CD4-positive, alpha-beta T cell treated with Interleukin-12 subunit alpha and Interleukin-12 subunit beta, for 1 hour (primary cell): ENCODE measurements at regions not wholly inside any gene's neighbourhood (a gene's known extent, or its start where the extent isn't known, plus 50 kb on each side); places are given as distances from the start of the nearest gene placed in this dataset.
"Not testable (repeated sequence)": the region's sequence is repeated elsewhere in the genome, so short reads cannot be mapped to it uniquely, and the experiment has no call there.

ENCODE experiments used
- DNase-seq: peaks from one replicate; pipeline ENCODE4 v3.0.0-alpha.2; 2020

DNA sequence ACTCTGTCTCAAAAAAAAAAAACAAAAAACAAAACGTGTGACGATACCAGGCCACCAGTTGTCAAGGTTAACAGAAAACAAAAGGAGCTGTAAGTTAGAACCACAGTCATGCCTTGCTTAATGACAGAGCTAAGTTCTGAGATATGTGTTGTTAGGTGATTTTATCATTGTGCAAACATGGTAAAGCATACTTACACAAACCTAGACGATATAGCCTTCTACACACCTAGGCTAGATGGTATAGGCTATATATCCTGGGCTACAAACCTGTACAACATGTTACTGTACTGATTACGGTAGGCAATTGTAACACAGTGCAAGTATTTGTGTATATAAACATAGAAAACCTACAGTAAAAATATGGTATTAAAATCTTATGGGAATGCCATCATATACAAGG lies 564.2 kb downstream of the HTR7 start:
- DNase-seq: no peak

DNA sequence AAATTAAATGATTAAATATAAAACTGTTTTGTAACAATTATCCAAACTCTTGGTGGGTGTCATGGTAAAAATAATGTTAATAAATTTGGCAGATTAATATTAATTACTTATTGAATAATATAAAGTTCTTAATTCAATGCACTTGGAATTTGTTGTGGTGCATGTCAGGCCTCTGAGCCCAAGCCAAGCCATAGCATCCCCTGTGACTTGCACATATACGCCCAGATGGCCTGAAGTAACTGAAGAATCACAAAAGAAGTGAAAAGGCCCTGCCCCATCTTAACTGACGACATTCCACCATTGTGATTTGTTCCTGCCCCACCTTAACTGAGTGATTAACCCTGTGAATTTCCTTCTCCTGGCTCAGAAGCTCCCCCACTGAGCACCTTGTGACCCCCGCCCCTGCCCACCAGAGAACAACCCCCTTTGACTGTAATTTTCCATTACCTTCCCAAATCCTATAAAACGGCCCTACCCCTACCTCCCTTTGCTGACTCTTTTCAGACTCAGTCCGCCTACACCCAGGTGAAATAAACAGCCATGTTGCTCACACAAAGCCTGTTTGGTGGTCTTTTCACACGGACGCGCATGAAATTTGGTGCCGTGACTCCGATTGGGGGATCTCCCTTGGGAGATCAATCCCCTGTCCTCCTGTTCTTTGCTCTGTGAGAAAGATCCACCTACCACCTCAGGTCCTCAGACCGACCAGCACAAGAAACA lies 562.9 kb downstream of the HTR7 start:
- not testable (repeated sequence) for DNase-seq

DNA sequence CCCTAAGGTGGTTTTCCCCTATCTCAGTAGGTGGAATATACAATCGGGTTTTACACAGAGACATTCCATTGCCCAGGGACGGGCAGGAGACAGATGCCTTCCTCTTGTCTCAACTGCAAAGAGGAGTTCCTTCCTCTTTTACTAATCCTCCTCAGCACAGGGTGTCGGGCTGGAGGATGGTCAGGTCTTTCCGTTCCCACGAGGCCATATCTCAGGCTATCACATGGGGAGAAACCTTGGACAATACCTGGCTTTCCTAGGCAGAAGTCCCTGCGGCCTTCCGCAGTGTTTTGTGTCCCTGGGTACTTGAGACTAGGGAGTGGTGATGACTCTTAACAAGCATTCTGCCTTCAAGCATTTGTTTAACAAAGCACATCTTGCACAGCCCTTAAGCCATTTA lies 555.8 kb downstream of the HTR7 start:
- not testable (repeated sequence) for DNase-seq

DNA sequence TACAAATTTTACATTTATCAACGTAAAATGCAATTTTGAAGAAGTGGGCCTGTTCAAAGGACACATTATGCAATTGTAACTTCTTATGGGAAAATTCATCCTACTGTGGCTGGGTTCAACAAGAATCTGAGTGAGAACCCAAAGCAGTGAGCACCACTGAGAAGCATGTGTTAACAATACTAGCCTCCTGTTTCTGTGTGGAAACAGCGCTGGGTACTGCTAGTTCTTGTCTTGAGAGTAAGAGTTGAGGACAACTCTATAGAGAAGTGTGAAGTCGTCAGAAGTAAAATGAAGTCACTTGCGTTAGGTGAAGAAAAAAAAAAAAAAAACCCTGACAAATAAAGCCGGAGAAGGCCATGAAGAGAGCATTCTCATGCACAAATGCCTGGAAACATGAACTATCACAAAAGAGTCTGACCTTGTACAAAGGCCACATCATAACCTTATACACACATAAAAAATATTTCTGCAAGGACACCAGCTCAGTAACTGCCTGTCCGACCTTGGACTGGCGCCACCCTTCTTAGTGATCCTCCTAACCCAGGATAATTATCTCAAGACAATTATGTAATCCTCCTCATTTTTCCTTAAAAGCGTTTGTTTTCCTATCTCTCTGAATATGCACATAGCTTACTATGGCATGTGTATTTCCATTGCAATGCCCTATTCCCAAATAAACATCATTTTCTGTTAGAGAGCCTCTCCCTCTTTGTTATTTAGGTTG lies 554.9 kb downstream of the HTR7 start:
- DNase-seq: no peak

DNA sequence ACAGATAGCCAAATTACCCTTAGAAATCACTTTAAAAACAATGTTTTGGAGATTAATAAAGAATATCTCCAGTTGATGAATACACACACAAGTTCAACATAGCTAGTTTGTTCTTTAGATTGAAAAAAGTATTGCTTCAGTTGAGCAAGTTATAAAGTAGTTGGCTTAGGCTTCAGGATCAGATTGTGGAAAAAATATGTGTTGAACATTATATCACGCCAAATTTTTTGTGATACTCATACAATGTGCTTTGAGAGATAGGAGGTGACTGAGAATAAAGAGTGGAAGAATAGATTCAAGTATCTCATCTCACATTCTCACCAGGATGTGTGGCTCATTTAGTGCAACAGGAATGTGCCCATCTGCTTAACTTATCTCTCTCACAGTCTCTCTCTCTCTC lies 553.3 kb downstream of the HTR7 start:
- DNase-seq: no peak

DNA sequence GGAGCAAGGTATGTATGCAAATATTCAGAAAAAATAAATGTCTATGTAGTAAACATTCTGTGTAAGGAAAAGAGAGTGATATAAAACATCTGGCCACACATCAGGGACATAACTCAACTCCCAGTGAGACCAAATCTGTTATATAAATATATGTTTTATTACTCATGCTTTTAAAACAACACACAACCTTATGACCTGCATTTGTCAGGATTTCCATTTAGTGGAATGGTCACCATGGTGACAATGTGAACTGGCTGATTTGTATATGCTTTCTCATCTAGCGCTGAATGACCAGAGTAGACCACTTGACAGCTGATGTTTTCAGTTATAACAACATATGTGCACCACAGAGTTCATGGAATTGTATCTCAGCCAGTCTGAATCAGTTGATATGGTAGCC lies 551.7 kb downstream of the HTR7 start:
- DNase-seq: no peak

DNA sequence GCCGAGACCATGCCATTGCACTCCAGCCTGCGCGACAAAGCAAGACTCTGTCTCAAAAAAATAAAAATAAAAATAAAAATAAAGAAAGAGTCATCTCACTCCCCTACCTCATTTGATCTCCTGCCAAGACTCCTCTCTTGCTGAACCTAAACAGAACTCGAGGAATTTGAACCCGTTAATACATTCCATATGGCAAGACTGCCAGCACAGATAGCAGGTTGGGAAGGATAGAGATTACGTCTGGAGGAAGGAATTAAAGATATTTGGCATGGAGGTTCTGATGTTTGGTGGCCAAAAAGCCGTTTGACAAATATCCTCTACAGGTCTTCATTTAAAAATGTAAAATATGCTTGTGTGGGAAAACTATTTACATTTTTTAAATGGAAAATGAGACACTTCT lies 549.6 kb downstream of the HTR7 start:
- DNase-seq: no peak

DNA sequence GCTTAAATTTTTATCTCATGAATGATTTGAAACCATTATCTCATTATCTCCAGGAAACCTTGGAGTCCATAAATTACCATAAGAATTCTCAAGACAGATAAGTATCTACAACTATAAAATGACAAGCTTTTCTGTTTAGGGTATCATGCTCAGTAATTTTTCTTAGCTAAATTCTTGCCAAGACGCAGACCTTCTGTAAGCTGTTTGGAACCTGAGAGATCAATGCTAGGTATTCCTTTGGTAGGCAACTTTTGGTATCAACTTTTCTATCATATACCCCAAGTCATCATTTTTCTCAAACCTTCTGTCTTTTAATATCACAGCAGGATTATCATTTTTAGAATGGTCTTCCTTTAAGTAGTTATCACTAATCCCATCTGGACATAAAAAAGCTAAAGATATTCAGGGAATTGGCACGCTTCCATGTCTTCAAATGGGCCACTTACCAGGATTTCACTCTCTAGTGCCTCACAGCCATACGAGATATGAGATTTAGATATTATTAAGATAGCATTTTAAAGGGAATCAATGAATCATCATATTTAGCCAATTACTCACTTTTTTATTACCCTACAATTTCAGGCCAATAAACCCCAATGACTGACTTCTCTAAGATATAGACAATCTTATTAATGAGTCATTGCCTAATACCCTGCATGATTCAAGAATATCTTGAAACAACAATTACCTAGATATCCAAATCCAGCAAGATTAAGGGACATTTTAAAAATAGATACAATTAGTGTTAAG lies 544.1 kb downstream of the HTR7 start:
- no peak for DNase-seq

DNA sequence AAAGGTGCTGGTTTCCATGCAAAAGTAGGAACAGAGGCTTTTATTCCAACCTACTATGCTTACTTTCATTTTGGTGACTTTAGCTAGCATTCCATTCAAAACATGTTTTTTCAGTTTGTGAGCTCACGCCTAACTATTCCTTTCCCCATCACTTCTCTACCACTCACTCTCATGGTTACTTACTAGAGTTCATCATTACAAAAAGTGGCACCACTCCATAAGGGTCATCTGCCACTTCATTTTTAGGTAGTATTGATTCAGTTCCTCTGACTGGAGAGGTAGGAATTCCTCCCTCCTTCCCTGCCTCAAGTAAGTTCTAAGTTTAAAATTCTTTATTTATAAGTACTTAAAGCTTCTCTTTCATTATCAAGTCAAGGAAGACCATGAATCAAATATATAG lies 543.1 kb downstream of the HTR7 start:
- no peak for DNase-seq

DNA sequence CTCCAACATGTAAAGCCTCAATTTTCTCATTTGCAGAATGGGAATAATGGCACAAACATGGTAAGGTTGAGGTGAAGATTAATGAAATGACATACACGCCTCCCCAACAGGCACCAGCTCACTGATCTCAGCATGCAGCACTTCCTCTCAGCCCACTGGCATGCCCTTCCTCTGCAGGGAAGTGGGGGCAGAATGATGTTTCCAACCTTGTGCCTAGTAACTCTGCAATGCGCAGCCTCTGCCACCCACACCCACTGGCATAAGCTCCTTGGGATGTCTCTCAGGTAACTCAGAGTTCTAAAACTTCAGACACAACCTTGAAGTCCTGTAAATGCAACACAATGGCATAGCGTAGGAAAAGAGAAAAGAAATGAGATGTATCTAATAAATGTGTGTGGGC lies 540.7 kb downstream of the HTR7 start:
- no peak for DNase-seq

DNA sequence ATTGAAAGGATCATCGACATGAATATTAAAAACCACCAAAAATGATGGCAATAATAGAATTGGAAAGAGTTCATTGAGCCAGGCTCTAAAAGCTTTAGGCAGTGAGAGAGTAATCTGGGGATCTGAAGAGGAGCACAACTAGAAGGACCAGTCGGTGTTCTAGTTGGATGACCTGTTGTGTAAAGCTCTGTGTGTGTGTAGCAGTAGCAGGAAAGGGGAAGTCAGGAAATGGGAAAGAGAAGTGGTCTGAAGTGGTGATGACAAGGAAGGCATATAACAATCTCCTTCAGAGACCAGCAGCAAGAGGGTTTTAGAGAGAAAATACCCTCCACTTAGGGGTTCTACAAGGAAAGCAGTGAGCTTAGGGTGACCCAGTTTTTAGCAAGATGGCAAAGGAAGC lies 539.2 kb downstream of the HTR7 start:
- no peak for DNase-seq

DNA sequence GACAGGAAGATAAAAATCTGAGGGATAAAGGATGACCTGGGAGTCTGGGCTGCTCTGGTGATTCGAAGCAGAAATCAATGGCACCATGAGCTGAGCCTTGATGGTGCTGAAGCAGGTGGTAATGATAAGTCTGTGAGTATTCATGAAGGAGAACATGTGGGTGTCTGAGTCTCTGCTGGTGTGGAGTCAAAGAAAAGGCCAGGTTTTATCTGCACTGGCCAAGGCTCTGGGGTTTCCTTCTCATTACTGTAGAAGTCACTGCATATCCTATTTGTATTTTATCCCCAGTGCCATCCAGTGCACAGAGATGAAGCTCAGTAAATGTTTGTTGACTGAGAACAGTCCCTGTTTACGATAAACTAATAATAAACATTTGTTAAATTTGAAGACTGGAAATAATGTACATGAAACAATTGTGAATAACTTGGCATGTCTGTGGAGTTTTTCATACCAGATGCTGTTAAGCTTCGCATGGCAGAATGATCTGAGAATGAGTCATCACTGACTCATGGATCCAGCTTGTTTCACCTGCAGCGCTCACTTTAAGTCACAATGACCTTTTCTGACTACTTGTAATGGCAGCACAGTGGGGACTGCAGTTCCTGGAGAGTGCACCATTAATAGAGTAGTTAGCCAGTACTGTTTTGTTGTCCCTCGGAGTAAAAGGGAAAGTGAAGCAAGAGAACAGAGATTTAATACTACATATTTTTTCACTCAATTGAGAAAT lies 538.5 kb downstream of the HTR7 start:
- no peak for DNase-seq

DNA sequence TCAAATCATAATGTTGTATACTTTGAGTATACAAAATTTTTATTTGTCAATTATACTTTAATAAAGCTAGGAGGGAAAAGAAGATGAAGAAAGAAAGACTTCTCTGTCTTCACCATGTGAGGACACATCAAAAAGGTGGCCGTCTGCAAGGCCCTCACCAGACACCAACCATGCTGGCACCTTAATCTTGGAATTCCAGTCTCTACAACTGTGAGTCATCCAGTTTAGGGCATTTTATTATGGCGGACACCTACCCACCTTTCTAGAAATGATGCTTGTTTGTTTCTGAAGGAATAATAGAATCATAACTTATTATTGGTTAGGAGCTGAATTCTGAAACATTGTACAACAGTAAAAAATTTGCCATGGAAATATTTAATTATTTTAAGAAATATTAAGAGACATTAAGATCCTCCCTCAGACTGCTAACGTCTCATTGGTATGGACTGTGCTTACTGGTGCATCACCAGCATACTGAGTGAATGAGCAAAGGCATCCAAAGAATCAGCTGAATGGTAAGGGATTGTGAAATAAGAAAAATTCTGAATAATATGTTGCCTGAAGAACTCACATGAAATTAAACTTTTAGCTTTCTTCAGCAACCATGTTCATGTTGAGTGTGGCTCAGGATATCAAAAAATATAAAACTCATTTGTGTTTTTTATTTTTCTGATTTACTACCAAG lies 536.6 kb downstream of the HTR7 start:
- no peak for DNase-seq

DNA sequence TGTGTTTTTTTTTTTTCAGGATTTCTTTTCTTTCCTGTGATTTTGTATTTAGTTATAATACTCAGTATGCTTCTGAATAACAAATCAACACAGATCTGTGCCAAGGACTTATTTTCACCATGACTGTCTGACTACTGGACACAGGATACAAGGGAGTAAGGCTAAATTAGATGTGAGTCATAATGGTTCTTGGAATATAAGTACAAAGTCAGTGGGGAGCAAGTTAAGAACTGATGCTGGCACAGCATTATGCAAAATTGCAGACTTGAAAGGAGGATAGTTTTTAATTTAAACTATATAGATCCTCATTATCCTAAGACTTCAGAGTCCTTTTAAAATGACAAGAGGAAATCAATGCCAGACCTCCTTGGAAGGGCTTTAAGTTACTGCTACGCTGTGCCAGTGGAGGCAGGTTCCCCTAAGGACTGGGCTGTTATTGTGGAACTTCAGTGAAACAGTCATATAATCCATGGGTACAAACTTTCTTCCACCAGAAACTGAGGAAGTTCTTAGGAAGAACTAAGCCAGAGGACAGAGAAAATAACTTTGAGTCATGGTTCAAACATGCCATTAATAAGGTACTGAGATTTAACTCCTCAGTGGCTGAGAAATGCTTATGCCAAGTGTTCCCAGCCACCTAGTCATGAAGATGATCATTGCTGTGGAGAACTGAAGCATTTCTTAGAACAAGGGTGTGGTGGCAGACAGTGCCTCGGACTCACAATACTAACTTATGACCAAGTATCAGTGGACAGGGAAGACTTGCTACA lies 531.2 kb downstream of the HTR7 start:
- DNase-seq: no peak

DNA sequence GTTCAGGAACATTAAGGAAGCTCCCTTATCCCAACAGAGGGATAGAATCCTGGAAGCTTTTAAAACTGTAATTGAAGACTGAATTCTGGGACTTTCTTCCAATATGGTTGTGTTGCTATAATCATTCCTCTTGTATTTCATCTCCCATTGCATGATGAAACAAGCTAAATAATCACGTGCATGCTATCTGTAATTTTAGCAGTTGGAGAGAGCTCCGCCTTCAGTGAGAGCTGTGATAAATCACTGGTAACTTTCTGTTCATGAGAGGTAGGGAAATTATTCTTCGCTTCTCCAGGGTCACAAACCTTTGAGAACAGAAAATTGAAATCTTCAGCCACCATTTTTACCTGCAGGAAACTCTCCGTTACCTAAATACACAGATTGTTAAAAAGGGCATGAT lies 530.2 kb downstream of the HTR7 start:
- no peak for DNase-seq

DNA sequence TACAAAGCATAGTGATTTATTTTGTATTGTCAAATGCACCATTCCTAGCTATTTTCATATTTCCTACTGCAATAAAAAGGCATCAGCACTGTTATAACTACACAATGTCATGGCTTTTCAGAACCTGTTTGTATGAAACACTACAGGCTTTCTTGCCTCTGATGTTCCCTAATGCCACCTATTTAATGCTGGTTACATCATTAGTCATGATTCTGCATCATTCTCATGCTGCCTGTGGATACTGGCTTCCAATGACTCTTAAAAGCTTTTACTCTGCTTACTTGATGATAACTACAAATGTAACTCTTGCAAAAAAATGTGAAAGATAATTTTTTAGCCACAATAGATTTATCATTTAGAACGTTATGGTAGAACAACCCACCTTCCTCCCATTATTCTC lies 529.4 kb downstream of the HTR7 start:
- DNase-seq: no peak

DNA sequence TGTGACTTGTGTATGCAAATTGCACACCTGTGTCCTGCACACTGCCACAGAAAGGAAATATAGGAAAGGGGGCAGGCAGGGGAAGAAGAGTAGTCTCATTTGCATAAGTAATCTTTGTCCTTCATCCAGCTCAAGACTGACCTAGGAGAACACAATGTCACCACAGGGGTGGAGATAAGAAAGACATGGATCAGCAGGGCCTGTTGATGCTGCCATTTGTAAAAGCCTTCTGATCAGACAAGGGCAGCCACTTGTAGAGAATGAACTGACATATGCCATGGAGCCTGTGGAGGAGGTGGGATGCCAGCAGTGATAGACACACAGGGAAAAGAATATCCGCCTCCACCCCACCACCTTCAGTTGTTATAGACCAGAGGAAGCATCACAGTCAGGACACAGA lies 528.9 kb downstream of the HTR7 start:
- no peak for DNase-seq

DNA sequence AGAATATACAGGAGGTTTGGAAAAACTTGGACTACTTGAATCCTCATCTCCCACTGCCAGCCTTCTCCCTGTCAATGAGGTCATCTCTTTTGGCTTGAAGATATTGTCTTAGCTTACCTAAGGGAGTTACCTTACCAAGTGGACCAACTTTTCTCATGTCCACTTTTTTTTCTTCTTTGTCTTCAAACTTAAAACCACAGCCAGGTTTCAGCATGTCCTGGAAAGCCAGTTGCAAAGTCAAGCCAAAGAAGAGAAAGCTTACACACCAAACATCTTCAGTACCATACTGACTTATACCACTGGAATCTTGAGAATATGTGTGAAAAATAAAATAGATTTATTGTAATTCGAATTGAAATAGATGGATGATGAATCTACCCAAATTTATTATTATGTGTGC lies 520.5 kb downstream of the HTR7 start:
- no peak for DNase-seq

DNA sequence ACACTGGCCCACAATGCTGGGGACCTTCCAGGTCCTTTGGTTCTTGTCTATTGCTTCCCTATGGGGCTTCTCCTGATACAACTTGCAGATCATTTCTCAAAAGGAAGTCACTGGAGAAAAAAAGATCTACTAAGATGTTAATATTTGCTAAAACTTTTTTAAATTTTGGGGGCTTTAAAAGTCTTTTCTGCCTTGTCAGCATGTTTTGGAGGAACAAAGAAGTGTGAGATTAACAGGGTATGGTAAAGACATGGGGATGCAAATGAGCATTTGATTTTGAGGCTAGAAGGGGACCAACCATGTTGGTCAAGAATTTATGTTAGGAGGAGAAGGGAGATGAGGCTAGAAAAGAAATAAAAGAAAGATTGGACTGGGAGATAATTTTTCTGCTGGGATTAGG lies 515.4 kb downstream of the HTR7 start:
- no peak for DNase-seq

DNA sequence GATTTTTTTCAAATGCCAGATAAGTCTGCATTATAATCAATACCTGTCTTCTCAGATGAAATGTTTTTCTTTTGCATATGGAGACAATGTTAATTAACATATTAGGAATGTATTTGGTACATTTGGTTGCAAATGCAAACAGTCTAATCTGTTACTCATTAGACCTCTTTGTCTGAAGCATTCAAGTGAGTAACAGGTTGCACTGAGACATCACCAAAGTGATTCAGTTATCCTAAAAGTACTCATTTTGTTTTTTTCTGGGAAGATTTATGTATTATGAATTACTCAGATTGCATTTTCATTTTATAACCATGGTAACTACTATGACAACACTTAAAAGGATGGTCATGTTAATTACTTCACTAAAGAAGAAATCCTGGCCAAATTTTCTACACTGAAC lies 513.6 kb downstream of the HTR7 start:
- DNase-seq: no peak

DNA sequence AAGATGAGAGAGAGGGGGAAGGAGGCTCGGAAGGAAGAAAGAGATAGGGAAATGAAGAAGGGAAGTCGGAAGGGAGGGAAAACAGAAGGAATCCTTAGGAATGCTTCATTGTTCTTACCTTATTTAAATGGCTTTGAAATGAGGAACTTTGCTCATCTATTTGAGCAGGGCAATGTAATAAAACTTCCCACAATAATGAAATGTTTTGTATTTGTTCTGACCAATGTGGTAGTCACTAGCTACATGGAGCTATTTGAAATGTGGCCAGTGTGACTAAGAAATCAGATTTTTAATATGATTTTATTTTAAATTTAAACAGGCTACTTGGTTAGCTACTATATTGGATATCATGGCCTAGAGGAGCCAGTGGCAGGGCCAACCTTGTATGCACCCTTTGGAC lies 510.6 kb downstream of the HTR7 start:
- DNase-seq: no peak

DNA sequence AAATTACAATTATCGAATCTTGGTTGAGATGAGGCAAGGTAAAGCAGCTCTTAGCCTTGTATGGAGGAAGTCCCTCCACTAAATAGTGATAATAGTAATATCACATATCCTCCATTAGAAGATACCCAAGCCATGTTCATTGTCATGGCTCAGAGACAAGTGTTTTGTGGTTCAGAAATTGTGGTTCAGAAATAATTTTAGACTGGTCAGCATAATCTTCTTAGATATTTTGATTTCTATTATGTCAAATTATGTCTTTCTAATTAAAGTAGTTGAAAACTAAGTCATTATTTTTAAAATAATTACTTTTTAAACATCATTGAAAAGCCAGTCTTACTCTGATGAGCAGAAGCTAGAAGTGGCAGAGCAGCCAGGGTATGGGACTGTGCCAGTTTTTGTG lies 507.7 kb downstream of the HTR7 start:
- DNase-seq: no peak
